Nephron progenitor cell (in vitro differentiated cells): ENCODE measurements at regions not wholly inside any gene's neighbourhood (a gene's known extent, or its start where the extent isn't known, plus 50 kb on each side); places are given as distances from the start of the nearest gene placed in this dataset.

Source experiments
- DNase-seq: peaks from one replicate; pipeline ENCODE4 v3.0.0; 2021
- H3K27ac Mint-ChIP-seq: 2 replicates; pipeline ENCODE4 v1.8.0; 2021; ENCODE audit warnings: mild to moderate bottlenecking, moderate library complexity, mixed read lengths
- H3K27me3 Mint-ChIP-seq: 2 replicates; pipeline ENCODE4 v1.8.0; 2021; ENCODE audit warnings: mild to moderate bottlenecking, low read depth, mixed read lengths; ENCODE audit not compliant: poor library complexity
- H3K36me3 Mint-ChIP-seq: 2 replicates; pipeline ENCODE4 v1.8.0; 2021; ENCODE audit warnings: low read depth, mixed read lengths
- H3K4me1 Mint-ChIP-seq: 2 replicates; pipeline ENCODE4 v1.8.0; 2021; ENCODE audit warnings: mixed read lengths
- H3K4me3 Mint-ChIP-seq: 2 replicates; pipeline ENCODE4 v1.8.0; 2021; ENCODE audit warnings: mild to moderate bottlenecking, moderate library complexity, mixed read lengths
- H3K9me3 Mint-ChIP-seq: 2 replicates; pipeline ENCODE4 v1.8.0; 2021; ENCODE audit warnings: mild to moderate bottlenecking, moderate library complexity, mixed read lengths
- TF ChIP-seq, protein P1 (sequence below): fragments of 200-600 bp; sonication (generic); IDR thresholded peaks from 2 replicates; pipeline ENCODE4 v1.5.0; 2021; ENCODE audit warnings: antibody characterized with exemption

DNA sequence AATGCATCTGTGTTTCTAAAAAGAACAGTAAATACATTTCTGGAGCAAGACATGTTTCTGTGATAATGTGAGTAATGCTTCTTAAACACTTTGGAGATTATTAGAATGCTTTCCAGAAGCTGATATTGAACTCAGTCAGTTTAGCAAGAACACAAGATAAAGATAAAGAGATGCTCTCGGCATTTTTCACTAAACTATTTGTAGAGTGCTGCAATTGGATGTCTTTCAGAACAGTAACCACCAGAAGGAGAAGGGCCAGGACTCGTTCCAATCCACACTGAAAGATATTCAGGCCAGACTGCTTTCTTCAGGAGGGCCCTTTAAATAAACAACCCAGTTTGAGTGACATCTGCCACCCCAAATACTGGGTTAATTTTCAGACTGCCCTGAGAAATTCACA lies 456.0 kb downstream of the TBC1D4 start:
- TF ChIP-seq, protein P1, sequence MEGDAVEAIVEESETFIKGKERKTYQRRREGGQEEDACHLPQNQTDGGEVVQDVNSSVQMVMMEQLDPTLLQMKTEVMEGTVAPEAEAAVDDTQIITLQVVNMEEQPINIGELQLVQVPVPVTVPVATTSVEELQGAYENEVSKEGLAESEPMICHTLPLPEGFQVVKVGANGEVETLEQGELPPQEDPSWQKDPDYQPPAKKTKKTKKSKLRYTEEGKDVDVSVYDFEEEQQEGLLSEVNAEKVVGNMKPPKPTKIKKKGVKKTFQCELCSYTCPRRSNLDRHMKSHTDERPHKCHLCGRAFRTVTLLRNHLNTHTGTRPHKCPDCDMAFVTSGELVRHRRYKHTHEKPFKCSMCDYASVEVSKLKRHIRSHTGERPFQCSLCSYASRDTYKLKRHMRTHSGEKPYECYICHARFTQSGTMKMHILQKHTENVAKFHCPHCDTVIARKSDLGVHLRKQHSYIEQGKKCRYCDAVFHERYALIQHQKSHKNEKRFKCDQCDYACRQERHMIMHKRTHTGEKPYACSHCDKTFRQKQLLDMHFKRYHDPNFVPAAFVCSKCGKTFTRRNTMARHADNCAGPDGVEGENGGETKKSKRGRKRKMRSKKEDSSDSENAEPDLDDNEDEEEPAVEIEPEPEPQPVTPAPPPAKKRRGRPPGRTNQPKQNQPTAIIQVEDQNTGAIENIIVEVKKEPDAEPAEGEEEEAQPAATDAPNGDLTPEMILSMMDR, result no peak
- no peak for DNase-seq
- peaks cover 19% of the 10 kb centered on the region for H3K9me3 Mint-ChIP-seq
- no peak overlapping the region for H3K27ac Mint-ChIP-seq
- peaks cover 4% of the 10 kb centered on the region for H3K36me3 Mint-ChIP-seq
- no peaks in the 10 kb centered on the region for H3K4me1 Mint-ChIP-seq
- H3K4me3 Mint-ChIP-seq, result no peak overlapping the region
- peaks cover 2% of the 10 kb centered on the region for H3K27me3 Mint-ChIP-seq

DNA sequence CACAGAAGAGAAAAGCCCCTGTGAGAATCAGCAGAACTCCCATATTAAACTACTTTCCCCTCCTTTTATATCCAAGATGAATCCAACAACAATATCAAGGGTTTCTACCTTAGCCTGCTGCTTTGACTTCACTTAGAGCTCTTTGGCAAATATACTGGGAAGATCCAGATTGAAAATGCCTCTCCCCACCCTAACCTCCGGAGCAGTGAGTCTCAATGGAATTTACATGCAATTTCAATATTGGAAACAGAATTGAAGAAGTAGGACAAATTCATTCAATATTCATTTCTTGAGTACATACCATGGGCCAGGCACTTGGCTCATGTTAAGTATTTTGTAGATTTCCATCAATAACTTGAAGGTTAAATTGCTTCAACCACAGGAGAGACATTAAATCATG lies 457.4 kb downstream of the TBC1D4 start:
- H3K27me3 Mint-ChIP-seq, result peaks cover 3% of the 10 kb centered on the region
- no peak for DNase-seq
- H3K36me3 Mint-ChIP-seq, result peaks cover 4% of the 10 kb centered on the region
- H3K4me3 Mint-ChIP-seq, result no peak overlapping the region
- no peaks in the 10 kb centered on the region for H3K4me1 Mint-ChIP-seq
- no peak overlapping the region for H3K27ac Mint-ChIP-seq
- TF ChIP-seq, protein P1, result no peak
- H3K9me3 Mint-ChIP-seq, result peaks cover 12% of the 10 kb centered on the region

DNA sequence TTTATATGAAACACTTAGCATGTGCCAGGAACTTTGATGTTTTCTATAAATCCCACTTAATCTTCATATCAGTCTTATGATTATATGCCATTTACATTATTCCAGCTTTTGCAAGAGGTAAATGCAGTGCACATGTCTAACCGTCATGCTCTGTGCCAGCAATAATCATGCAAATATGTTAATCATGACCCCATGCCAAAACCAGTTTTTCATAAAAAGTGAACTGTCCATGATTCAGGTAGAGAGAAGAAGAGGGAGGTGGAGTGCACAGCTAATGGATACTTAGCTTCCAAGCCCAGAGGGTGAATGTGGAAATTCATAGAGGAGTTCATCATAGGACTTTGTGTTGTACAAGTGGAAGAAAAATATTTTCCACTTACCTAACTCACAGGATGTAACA lies 458.4 kb downstream of the TBC1D4 start:
- Mint-ChIP-seq H3K27me3 (peaks cover 3% of the 10 kb centered on the region), H3K4me1 (no peaks in the 10 kb centered on the region), H3K9me3 (peaks cover 5% of the 10 kb centered on the region), H3K36me3 (peaks cover 2% of the 10 kb centered on the region), H3K4me3 (no peak overlapping the region), H3K27ac (no peak overlapping the region)
- TF ChIP-seq, protein P1, result no peak
- no peak for DNase-seq

DNA sequence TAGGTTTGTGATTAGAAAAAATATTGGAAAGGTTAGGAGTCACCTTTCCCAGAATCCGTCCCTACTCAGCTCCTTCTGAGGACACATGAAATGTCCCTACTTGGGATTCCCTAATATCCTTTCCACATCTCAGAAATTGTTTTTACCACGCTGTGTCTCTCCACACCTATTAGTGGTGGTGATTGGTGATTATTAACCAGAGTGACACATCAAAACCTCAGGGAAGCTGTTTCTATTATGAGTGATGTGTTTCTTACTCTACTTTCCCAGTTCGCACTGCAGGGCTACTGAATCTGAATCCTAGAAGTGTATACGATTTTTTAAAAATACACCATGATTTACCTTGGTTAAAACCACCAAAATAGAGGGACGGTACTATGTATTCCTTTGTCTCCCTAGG lies 460.8 kb downstream of the TBC1D4 start:
- TF ChIP-seq, protein P1, result no peak

DNA sequence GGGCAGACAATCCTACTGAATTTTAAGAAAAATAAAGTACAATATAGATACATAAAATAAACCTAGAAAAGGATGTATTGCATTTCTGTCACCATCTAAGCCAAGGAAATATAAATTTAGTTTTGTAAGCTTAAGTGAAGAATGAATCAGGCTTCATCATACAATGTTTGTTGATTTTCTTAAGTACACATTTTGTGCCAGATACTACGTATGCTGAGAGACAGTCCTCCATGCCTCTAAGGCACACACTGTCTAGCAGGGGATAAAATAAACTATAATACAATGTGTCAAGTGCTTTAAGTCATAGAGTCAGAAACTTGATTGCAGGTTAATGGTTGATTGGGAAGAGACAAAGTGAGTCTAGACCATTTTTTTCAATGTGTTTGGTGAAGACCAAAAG lies 465.7 kb downstream of the TBC1D4 start:
- Mint-ChIP-seq H3K9me3 (no peaks in the 10 kb centered on the region), H3K4me3 (no peak overlapping the region), H3K36me3 (no peaks in the 10 kb centered on the region), H3K4me1 (no peaks in the 10 kb centered on the region), H3K27ac (no peak overlapping the region), H3K27me3 (peaks cover 3% of the 10 kb centered on the region)
- TF ChIP-seq, protein P1, result no peak
- DNase-seq, result no peak

More for the DNA sequence above, 460.8 kb downstream of the TBC1D4 start:
- H3K27ac Mint-ChIP-seq, result no peak overlapping the region
- DNase-seq, result no peak
- H3K27me3 Mint-ChIP-seq, result peaks cover 3% of the 10 kb centered on the region
- no peaks in the 10 kb centered on the region for H3K36me3 Mint-ChIP-seq
- H3K4me1 Mint-ChIP-seq, result no peaks in the 10 kb centered on the region
- no peaks in the 10 kb centered on the region for H3K9me3 Mint-ChIP-seq
- no peak overlapping the region for H3K4me3 Mint-ChIP-seq

DNA sequence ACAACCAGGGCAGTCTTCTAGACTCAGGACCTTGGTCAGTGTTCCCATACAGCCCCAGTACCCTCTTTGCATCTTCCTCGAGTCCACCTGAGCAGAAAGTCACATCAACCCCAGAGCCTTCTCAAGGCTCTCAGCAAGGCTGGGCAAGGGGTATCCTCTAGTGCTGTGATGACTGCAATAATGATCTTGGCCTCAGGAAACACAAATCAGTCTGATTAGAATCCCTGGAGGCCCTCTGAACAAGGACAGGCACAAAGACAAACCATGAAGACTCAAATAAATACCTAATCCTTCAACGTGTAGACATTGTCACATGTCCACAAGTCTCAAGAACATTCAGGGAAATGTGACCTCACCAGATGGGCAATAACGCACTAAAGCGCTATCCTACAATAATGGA lies 468.2 kb downstream of the TBC1D4 start:
- Mint-ChIP-seq H3K27ac (no peak overlapping the region), H3K9me3 (no peaks in the 10 kb centered on the region), H3K27me3 (no peaks in the 10 kb centered on the region), H3K36me3 (no peaks in the 10 kb centered on the region), H3K4me1 (no peaks in the 10 kb centered on the region), H3K4me3 (no peak overlapping the region)
- TF ChIP-seq, protein P1, result no peak
- DNase-seq, result no peak
